Heart left ventricle (tissue), 13 donors: ENCODE measurements at regions not wholly inside any gene's neighbourhood (a gene's known extent, or its start where the extent isn't known, plus 50 kb on each side); places are given as distances from the start of the nearest gene placed in this dataset.

ENCODE experiments used
- POLR2A ChIP-seq, 2 donors: fragments of 450-650 bp; IDR thresholded peaks; one replicate each; pipeline ENCODE4 v1.6.1; 2017; ENCODE audit warnings: antibody characterized with exemption in 2 of 2, mild to moderate bottlenecking in 2 of 2, moderate library complexity in 2 of 2
- TF ChIP-seq, protein P1 (sequence below), 12 donors: fragments of 200-600 bp; sonication (generic) in 4 of 12; IDR thresholded peaks; one replicate each; pipeline versions ENCODE4 v1.5.0 to v1.8.0; 2018 to 2022; ENCODE audit warnings: antibody characterized with exemption in 12 of 12, mild to moderate bottlenecking in 5 of 12
- donor health status: ischemic (EF 13 %, LVEDD 7.1; RV severe dilation, severe dysfunction).
- donor health status: DM: no; HTN: yes; CAD: no.
- donor health status: DM: no; HTN: no; CAD: no.
- donor health status: ischemic (EF 25% LVEDD 6.9; RV normal size, moderate dysfunction).
- donor health status: ischemic (EF 25% LVEDD 5.7; RV mildly dilated, moderate dysfunction).
- donor health status: ischemic (EF 35%, LVEDD 5.7; RV mildly dilated, moderate dysfunction).
- donor health status: nonischemic (EF 11% LVEDD 7.7; RV severe dilation, severe dysfunction).
- donor health status: DM: yes; HTN: yes; CAD: no.
- donor health status: PGD.
- donor health status: ischemic (EF 29% LVEDD 5.4; RV normal size, mild dysfunction).
- donor health status: nonischemic (EF 23%, LVEDD 6.1; RV moderate dilation, normal function).

DNA sequence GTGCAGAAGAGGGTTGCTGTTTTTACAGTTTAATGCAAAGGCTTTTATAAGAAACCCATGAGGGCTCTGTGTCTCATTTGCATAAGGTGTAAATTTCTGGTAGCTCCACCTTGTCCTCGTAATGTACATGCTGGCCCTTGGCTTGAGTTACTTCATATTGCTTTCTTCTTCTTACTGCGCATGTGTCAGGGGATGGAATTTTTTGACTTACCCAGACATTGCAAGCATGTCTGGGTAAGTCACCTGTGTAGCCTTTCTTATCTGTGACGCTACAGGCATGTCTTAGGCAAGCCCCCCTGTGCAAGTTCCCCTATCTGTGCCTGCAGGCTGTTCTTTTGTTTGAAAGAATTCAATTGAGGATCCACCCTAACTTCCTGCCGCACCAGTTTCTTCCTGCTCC is 274.2 kb downstream of the ETNK1 start:
- TF ChIP-seq, protein P1, sequence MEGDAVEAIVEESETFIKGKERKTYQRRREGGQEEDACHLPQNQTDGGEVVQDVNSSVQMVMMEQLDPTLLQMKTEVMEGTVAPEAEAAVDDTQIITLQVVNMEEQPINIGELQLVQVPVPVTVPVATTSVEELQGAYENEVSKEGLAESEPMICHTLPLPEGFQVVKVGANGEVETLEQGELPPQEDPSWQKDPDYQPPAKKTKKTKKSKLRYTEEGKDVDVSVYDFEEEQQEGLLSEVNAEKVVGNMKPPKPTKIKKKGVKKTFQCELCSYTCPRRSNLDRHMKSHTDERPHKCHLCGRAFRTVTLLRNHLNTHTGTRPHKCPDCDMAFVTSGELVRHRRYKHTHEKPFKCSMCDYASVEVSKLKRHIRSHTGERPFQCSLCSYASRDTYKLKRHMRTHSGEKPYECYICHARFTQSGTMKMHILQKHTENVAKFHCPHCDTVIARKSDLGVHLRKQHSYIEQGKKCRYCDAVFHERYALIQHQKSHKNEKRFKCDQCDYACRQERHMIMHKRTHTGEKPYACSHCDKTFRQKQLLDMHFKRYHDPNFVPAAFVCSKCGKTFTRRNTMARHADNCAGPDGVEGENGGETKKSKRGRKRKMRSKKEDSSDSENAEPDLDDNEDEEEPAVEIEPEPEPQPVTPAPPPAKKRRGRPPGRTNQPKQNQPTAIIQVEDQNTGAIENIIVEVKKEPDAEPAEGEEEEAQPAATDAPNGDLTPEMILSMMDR (IDR thresholded peaks at IDR 0.05), result no peak
- no peak for TF ChIP-seq POLR2A (IDR thresholded peaks at IDR 0.05)
